K562 (cell line): ENCODE measurements at regions not wholly inside any gene's neighbourhood (a gene's known extent, or its start where the extent isn't known, plus 50 kb on each side); places are given as distances from the start of the nearest gene placed in this dataset.

Experiments used
- ATAC-seq: fragments of 200-7000 bp; cut with Tn5 transposase; 3 replicates; pipeline ENCODE4 v1.9.1; 2020; ENCODE audit warnings: moderate library complexity
- BruUV-seq: library from RNA; stranded (reverse); fragments of 400-500 nt; replicated peaks from 2 replicates; lab custom pipeline; 2021; lab: Mats Ljungman, UMichigan
- CTCF ChIA-PET: fragments of 300-600 bp; formaldehyde crosslinking; extraction: SDS; loops from one replicate; lab custom pipeline; 2021; ENCODE audit warnings: low intra/inter-chr PET ratio; lab: Yijun Ruan, JAX
- POLR2A ChIA-PET: fragments of 300-600, 350-650 bp; sonication (Branson Sonifier 250); formaldehyde crosslinking; extraction: SDS; loops from one replicate; lab custom pipeline; 2021; ENCODE audit warnings: antibody characterized with exemption, inconsistent platforms; lab: Yijun Ruan, JAX
- DNase-seq, 4 experiments: peaks; one replicate each; pipeline versions ENCODE4 v3.0.0 to v3.0.0-alpha.2; 2011 to 2018; ENCODE audit warnings: low spot score in 3 of 4, mixed read lengths in 3 of 4; ENCODE audit errors: extremely low read depth in 1 of 4
- FAIRE-seq: peaks from 2 replicates; lab custom pipeline; 2011; peaks lifted over from hg19 to GRCh38; lab: Jason Lieb, UNC
- H2AFZ ChIP-seq: 2 replicates; pipeline ENCODE4 v1.6.0; 2011; ENCODE audit warnings: low read depth, low read length, control low read depth, inconsistent platforms
- H3K27ac ChIP-seq: fragments of 200-600 bp; 3 replicates; pipeline ENCODE4 v1.8.0; 2011; ENCODE audit warnings: low read depth, mild to moderate bottlenecking, control low read depth, inconsistent platforms, low read length, moderate library complexity, mixed read lengths; ENCODE audit errors: extremely low read depth
- H3K27me3 ChIP-seq, 2 experiments: fragments of 300-600 bp in 1 of 2; 2 replicates in 1 of 2; 3 replicates in 1 of 2; pipeline versions ENCODE4 v1.6.0 to v1.8.0; 2011; ENCODE audit warnings: inconsistent platforms in 2 of 2, low read length in 2 of 2, mild to moderate bottlenecking in 1 of 2, mixed read lengths in 1 of 2, moderate library complexity in 1 of 2; ENCODE audit not compliant: control insufficient read depth in 2 of 2, insufficient read depth in 2 of 2
- H3K36me3 ChIP-seq: fragments of 300-600 bp; 3 replicates; pipeline ENCODE4 v1.8.0; 2011; ENCODE audit warnings: mild to moderate bottlenecking, low read length, inconsistent platforms; ENCODE audit not compliant: control insufficient read depth, insufficient read depth
- H3K4me1 ChIP-seq, 2 experiments: fragments of 200-600 bp in 1 of 2; replicated peaks in 1 of 2; 2 replicates in 1 of 2; 3 replicates in 1 of 2; pipeline versions ENCODE4 v1.5.1 to v1.8.0; 2011; ENCODE audit warnings: inconsistent platforms in 2 of 2, low read length in 2 of 2, mild to moderate bottlenecking in 1 of 2, mixed read lengths in 1 of 2, moderate library complexity in 1 of 2; ENCODE audit not compliant: control insufficient read depth in 2 of 2, insufficient read depth in 2 of 2
- H3K4me2 ChIP-seq: 2 replicates; pipeline ENCODE4 v1.6.1; 2011; ENCODE audit warnings: low read length, control low read depth, inconsistent platforms, mixed read lengths; ENCODE audit not compliant: insufficient read depth
- H3K4me3 ChIP-seq: fragments of 200-600 bp; sonication (generic), shearing (Covaris generic); 2 replicates; pipeline ENCODE4 v1.5.1; 2016; ENCODE audit warnings: control low read depth, inconsistent platforms
- H3K79me2 ChIP-seq: fragments of 200-600 bp; 3 replicates; pipeline ENCODE4 v1.8.0; 2011; ENCODE audit warnings: low read length, inconsistent platforms; ENCODE audit not compliant: control insufficient read depth, insufficient read depth
- H3K9ac ChIP-seq, 2 experiments: 2 replicates each; pipeline versions ENCODE4 v1.6.0 to v1.6.1; 2011; ENCODE audit warnings: low read depth in 2 of 2, low read length in 2 of 2, control low read depth in 1 of 2, inconsistent platforms in 1 of 2, mild to moderate bottlenecking in 1 of 2, mixed read lengths in 1 of 2; ENCODE audit not compliant: insufficient read depth in 1 of 2
- H3K9me1 ChIP-seq: one replicate; pipeline ENCODE4 v1.6.0; 2011; ENCODE audit warnings: inconsistent platforms, mild to moderate bottlenecking, low read length, moderate library complexity; ENCODE audit not compliant: control insufficient read depth, insufficient read depth
- H3K9me3 ChIP-seq: replicated peaks from 2 replicates; pipeline ENCODE4 v1.5.1; 2011; ENCODE audit warnings: low read depth, low read length, inconsistent platforms; ENCODE audit not compliant: control insufficient read depth, insufficient read depth
- H4K20me1 ChIP-seq: replicated peaks from 2 replicates; pipeline ENCODE4 v1.6.1; 2011; ENCODE audit warnings: low read length, inconsistent platforms, mixed read lengths; ENCODE audit not compliant: control insufficient read depth, insufficient read depth
- CSDE1 ChIP-seq, 2 experiments: fragments of 450-650 bp; IDR thresholded peaks; 2 replicates each; pipeline ENCODE4 v1.6.1; 2016; ENCODE audit warnings: mild to moderate bottlenecking in 1 of 2
- DNMT1 ChIP-seq: fragments of 450-650 bp; IDR thresholded peaks from 2 replicates; pipeline ENCODE4 v1.6.1; 2016; ENCODE audit warnings: antibody characterized with exemption, mild to moderate bottlenecking
- HDAC2 ChIP-seq: fragments of 450-650 bp; IDR thresholded peaks from 2 replicates; pipeline ENCODE4 v1.6.1; 2016; ENCODE audit warnings: mild to moderate bottlenecking
- HEY1 ChIP-seq: fragments of 250-450 bp; sonication (Bioruptor Pico); IDR thresholded peaks from 2 replicates; pipeline ENCODE4 v1.5.0; 2020; ENCODE audit warnings: mild to moderate bottlenecking, moderate library complexity, borderline replicate concordance
- ILK ChIP-seq: fragments of 450-650 bp; IDR thresholded peaks from 2 replicates; pipeline ENCODE4 v1.6.1; 2016; ENCODE audit warnings: missing genetic modification characterization, low read depth, mild to moderate bottlenecking, missing compliant biosample characterization, moderate library complexity, borderline replicate concordance
- IRF2 ChIP-seq: sonication (generic); formaldehyde crosslinking; IDR thresholded peaks from 2 replicates; pipeline ENCODE4 v1.8.1; 2022; ENCODE audit warnings: mild to moderate bottlenecking, missing genetic modification reagents
- NUFIP1 ChIP-seq: fragments of 450-650 bp; IDR thresholded peaks from 2 replicates; pipeline ENCODE4 v1.6.1; 2018; ENCODE audit not compliant: partially characterized antibody
- PYGO2 ChIP-seq: fragments of 450-650 bp; IDR thresholded peaks from 2 replicates; pipeline ENCODE4 v1.6.1; 2016; ENCODE audit warnings: mild to moderate bottlenecking, missing genetic modification characterization, moderate library complexity, missing compliant biosample characterization
- SETDB1 ChIP-seq: IDR thresholded peaks from one replicate; pipeline ENCODE4 v1.6.1; 2012; ENCODE audit warnings: low read length, control low read depth, inconsistent platforms
- ZBTB17 ChIP-seq: fragments of 450-650 bp; formaldehyde crosslinking; IDR thresholded peaks from 2 replicates; pipeline ENCODE4 v1.4.0; 2020; ENCODE audit warnings: mild to moderate bottlenecking
- ZC3H8 ChIP-seq: fragments of 450-650 bp; IDR thresholded peaks from 2 replicates; pipeline ENCODE4 v1.6.1; 2017
- ZNF212 ChIP-seq: fragments of 450-650 bp; formaldehyde crosslinking; IDR thresholded peaks from 2 replicates; pipeline ENCODE4 v1.4.0; 2020; ENCODE audit warnings: mild to moderate bottlenecking
- ZNF699 ChIP-seq: fragments of 250-450 bp; sonication (Bioruptor Pico); IDR thresholded peaks from 2 replicates; pipeline ENCODE4 v1.8.0; 2021; ENCODE audit warnings: mild to moderate bottlenecking, moderate library complexity; ENCODE audit not compliant: insufficient replicate concordance
- ZNF780A ChIP-seq: fragments of 250-450 bp; sonication (Bioruptor Pico); IDR thresholded peaks from 2 replicates; pipeline ENCODE4 v1.5.0; 2021; ENCODE audit warnings: mild to moderate bottlenecking
- WGBS: fragments of 100-300 bp; shearing (Covaris generic); methylation state at CpG from one replicate; pipeline ENCODE4 v1.1.6; 2016; ENCODE audit warnings: low coverage, mixed read lengths; ENCODE audit not compliant: insufficient coverage; ENCODE audit errors: missing lambda C conversion rate; 5-methylcytosine and 5-hydroxymethylcytosine counted together
- in situ Hi-C: fragments of 300-500 bp; cut with MboI; formaldehyde crosslinking; loops from 4 replicates; pipeline ENCODE4 v1.15.0; 2018; ENCODE audit warnings: inconsistent platforms, mixed read lengths
- intact Hi-C: fragments of 100-400 bp; cut with micrococcal nuclease; formaldehyde crosslinking; loops from 2 replicates; pipeline ENCODE4 v1.14.2; 2022

- Histone ChIP-seq H3K27me3 (peaks cover 2 to 5% of the 10 kb centered on the region in 2 experiments; a peak in 2 of 5 replicates), H3K4me1 (no peaks in the 10 kb centered on the region), H4K20me1 (no peaks in the 10 kb centered on the region), H3K4me2 (no peak overlapping the region), H2AFZ (no peak overlapping the region), H3K36me3 (no peaks in the 10 kb centered on the region), H3K27ac (no peak overlapping the region), H3K4me3 (no peak overlapping the region), H3K79me2 (no peaks in the 10 kb centered on the region), H3K9me3 (no peaks in the 10 kb centered on the region), H3K9me1 (no peaks in the 10 kb centered on the region), H3K9ac (no peak overlapping the region)
- CTCF ChIA-PET, result interaction anchor here (1.4 kb wide), 1 partner anchor 24 kb away, joined by 5 read pairs; no protein-coding TSS in a partner anchor
- in situ Hi-C loops, result no loop called here
- no peak for FAIRE-seq
- POLR2A ChIA-PET, result interaction anchor here (1.2 kb wide), 1 partner anchor 14 kb away, joined by 3 read pairs; no protein-coding TSS in a partner anchor
- ATAC-seq, result no peak
- TF ChIP-seq ZNF780A (CRISPR knock-in tag), result no peak
- no peak for TF ChIP-seq ZC3H8
- no peak for TF ChIP-seq CSDE1 (IDR thresholded peaks at IDR 0.05)
- no peak for TF ChIP-seq ZNF699 (CRISPR knock-in tag)
- no peak for TF ChIP-seq PYGO2 (tag)
- no peak for TF ChIP-seq HDAC2
- TF ChIP-seq IRF2, result no peak
- no peak for TF ChIP-seq HEY1
- TF ChIP-seq NUFIP1, result no peak
- no peak for TF ChIP-seq SETDB1
- no peak for TF ChIP-seq ILK
- TF ChIP-seq ZBTB17 (CRISPR knock-in tag), result no peak
- no peak for TF ChIP-seq ZNF212 (CRISPR knock-in tag)
- no peak for TF ChIP-seq DNMT1
- no peak for DNase-seq
- intact Hi-C loops, result loop anchor here (5.0 kb wide), 1 partner anchor 136 kb away; no protein-coding TSS in a partner anchor
- BruUV-seq, result no TSS peak
- 17% methylated on average over 4 of the region's 4 CpGs for WGBS
Observed at GRCh38 chr6:53413326-53413725, 64.6 kb upstream of the ELOVL5 start.
